Kidney epithelial cell (primary cell): ENCODE measurements at regions not wholly inside any gene's neighbourhood (a gene's known extent, or its start where the extent isn't known, plus 50 kb on each side); places are given as distances from the start of the nearest gene placed in this dataset.

Experiments
- DNase-seq: peaks from one replicate; pipeline ENCODE4 v3.0.0-alpha.2; 2010; ENCODE audit warnings: low read depth
- H3K27me3 ChIP-seq: 2 replicates; pipeline ENCODE4 v1.6.0; 2011; ENCODE audit warnings: low read length; ENCODE audit not compliant: control insufficient read depth, insufficient read depth
- H3K36me3 ChIP-seq: 2 replicates; pipeline ENCODE4 v1.5.1; 2011; ENCODE audit warnings: low read length; ENCODE audit not compliant: control insufficient read depth, insufficient read depth
- H3K4me3 ChIP-seq: 2 replicates; pipeline ENCODE4 v1.5.1; 2011; ENCODE audit warnings: low read depth, mild to moderate bottlenecking, control low read depth, low read length
- TF ChIP-seq, protein P1 (sequence below): IDR thresholded peaks from 2 replicates; pipeline ENCODE4 v1.5.1; 2011; ENCODE audit warnings: mild to moderate bottlenecking, moderate library complexity, low read length, control low read depth, inconsistent platforms; ENCODE audit not compliant: insufficient read depth, poor library complexity, severe bottlenecking

- Histone ChIP-seq H3K4me3 (no peak overlapping the region), H3K27me3 (no peaks in the 10 kb centered on the region), H3K36me3 (no peaks in the 10 kb centered on the region)
- no peak for DNase-seq
- TF ChIP-seq, protein P1, sequence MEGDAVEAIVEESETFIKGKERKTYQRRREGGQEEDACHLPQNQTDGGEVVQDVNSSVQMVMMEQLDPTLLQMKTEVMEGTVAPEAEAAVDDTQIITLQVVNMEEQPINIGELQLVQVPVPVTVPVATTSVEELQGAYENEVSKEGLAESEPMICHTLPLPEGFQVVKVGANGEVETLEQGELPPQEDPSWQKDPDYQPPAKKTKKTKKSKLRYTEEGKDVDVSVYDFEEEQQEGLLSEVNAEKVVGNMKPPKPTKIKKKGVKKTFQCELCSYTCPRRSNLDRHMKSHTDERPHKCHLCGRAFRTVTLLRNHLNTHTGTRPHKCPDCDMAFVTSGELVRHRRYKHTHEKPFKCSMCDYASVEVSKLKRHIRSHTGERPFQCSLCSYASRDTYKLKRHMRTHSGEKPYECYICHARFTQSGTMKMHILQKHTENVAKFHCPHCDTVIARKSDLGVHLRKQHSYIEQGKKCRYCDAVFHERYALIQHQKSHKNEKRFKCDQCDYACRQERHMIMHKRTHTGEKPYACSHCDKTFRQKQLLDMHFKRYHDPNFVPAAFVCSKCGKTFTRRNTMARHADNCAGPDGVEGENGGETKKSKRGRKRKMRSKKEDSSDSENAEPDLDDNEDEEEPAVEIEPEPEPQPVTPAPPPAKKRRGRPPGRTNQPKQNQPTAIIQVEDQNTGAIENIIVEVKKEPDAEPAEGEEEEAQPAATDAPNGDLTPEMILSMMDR = no peak
Measured at GRCh38 chr4:160595646-160596045, 1492.8 kb downstream of the RAPGEF2 start.

- TF ChIP-seq, protein P1 = no peak
- Histone ChIP-seq H3K36me3 (no peaks in the 10 kb centered on the region), H3K4me3 (no peak overlapping the region), H3K27me3 (no peaks in the 10 kb centered on the region)
- DNase-seq = no peak
Measured at GRCh38 chr4:160604541-160604940, 1501.7 kb downstream of the RAPGEF2 start.

DNA sequence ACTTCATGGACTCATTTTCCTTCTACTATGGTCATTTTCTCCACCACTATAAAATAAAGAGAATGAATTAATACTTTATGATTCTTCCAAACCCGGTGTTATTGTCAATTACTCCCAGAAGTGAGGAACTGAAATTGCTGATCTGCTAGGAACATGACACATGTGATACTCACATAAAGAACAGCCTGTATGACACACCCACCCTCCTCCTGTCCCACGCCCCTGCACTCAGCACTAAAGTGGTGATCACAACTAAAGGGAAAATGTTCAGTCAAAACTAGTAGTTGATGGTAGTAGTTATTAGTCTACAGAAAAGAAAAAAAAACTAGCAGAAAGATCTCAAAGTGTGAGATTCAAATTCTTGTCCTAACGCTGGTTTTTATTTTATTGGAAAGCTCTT is 1508.3 kb downstream of the RAPGEF2 start:
- DNase-seq = no peak
- TF ChIP-seq, protein P1 = no peak
- Histone ChIP-seq H3K36me3 (no peaks in the 10 kb centered on the region), H3K27me3 (no peaks in the 10 kb centered on the region), H3K4me3 (no peak overlapping the region)

DNA sequence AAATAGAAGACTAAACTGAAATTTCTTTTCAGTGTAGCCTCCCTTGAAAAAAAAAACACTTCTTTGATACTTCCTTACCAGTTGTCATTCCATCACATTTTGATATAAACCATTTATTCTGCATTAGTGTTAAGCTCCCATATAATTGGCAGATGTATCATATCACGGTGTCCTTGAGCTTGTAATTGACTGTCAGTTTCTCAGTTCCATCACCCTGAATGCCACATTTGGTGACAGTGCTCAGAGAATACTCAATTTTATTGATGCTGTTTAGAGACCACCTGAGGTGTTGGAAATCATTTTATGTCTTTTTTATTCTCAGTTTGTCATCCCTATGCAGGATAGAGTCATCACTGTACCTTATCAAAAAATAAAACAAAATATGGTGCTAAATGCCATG is 1528.2 kb downstream of the RAPGEF2 start:
- TF ChIP-seq, protein P1 = no peak
- Histone ChIP-seq H3K4me3 (no peak overlapping the region), H3K36me3 (no peaks in the 10 kb centered on the region), H3K27me3 (no peaks in the 10 kb centered on the region)
- no peak for DNase-seq

- no peak for DNase-seq
- TF ChIP-seq, protein P1 = no peak
- H3K36me3 ChIP-seq = no peaks in the 10 kb centered on the region
- no peak overlapping the region for H3K4me3 ChIP-seq
- H3K27me3 ChIP-seq = no peaks in the 10 kb centered on the region
Measured at GRCh38 chr4:160652790-160653189, 1511.0 kb downstream of the FSTL5 start.

DNA sequence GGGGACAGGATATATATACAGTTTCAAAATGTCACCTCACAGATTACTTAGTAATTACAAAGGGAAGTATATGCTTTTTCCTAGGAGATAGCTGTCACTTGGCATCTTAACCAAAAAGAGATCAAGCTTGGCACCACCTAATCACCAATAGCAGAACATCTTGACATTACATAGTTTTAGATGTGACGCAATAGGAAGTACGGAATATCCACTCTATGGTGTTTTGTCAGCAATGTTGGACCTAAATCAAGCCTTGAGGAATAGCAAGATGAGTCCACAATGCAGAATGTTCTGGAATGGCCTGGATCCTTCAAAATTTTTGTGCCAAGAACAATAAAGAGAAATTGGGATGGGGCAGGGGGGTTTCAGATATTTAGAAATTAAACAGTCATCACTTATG is 1488.2 kb downstream of the FSTL5 start:
- Histone ChIP-seq H3K4me3 (no peak overlapping the region), H3K27me3 (no peaks in the 10 kb centered on the region), H3K36me3 (no peaks in the 10 kb centered on the region)
- DNase-seq = no peak
- TF ChIP-seq, protein P1 = no peak
